HG02981 (cell line): ENCODE measurements at regions not wholly inside any gene's neighbourhood (a gene's known extent, or its start where the extent isn't known, plus 50 kb on each side); places are given as distances from the start of the nearest gene placed in this dataset.
"Not testable (repeated sequence)": the region's sequence is repeated elsewhere in the genome, so short reads cannot be mapped to it uniquely, and the experiment has no call there.

Experiments used
- ATAC-seq: cut with Tn5 transposase; IDR thresholded peaks from one replicate; pipeline ENCODE4 v1.9.1; 2021; ENCODE audit warnings: mild to moderate bottlenecking, moderate library complexity; ENCODE audit not compliant: unreplicated experiment

DNA sequence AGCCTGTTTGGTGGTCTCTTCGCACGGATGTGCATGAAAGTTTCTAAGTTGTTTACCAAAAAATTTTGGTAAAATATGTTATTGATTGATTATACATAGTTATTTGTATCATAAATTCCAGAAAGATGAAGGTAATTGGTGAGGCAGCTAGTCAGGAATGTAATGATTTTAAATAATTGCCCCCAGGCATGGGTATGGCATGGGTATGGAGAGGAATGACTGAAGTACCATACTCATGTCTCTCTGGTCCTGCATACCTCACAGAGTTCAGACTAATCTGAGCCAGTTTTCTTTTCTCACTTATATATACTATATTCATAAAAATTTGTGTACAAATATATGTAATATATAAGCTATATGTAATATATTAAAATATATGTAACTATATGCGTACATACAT, 329.0 kb upstream of the TECRL start:
- no peak for ATAC-seq

DNA sequence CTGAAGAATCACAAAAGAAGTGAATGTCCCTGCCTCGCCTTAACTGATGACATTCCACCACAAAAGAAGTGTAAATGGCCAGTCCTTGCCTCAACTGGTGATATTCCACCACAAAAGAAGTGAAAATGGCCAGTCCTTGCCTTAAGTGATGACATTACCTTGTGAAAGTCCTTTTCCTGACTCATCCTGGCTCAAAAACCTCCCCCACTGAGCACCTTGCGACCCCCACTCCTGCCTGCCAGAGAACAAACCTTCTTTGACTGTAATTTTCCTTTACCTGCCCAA, 328.5 kb upstream of the TECRL start:
- not testable (repeated sequence) for ATAC-seq

DNA sequence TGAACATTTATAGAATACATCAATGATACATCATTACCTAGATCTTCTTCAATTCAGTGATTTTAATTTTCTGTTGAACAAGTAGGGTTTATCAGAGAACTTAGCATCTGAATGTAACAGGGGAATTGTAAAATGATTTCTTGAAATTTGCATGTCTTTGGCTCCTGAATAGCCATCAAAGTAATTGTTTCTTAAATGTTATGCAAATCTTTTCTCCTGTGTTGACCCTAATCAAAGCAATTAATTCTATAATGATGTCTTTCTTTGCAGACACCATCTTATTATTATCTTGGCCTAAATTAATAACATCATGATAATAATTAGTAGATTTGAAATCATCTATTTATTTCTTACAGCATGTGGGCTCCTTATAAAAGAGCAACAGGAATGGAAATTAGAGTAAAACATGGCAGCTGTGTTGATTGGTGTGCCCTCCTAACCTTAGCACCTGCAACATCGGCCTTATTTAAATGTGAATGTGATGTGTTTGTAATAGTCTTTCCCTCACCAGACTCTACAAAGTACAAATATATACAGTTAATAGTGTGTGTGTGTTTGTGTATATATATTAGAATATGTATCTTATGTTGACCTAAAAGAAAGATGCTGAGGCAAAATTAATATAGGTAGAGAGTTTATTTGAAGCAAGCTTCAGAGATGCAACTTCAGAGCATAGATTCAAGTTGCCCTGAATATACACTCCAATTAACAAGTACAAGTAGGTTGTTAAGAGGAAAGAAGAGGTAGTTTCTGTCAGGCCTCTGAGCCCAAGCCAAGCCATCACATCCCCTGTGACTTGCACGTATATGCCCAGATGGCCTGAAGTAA, 328.0 kb upstream of the TECRL start:
- no peak for ATAC-seq

DNA sequence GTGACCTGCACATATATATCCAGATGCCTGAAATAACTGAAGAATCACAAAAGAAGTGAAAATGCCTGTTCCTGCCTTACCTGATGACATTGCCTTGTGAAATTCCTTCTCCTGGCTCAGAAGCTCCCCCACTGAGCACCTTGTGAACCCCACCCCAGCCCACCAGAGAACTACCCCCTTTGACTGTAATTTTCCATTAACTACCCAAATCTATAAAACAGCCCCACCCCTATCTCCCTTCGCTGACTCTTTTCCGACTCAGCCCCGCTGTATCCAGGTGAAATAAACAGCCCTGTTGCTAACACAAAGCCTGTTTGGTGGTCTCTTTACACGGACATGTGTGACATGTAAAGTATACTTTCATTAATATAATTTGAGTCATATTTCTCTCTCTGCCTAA, 320.3 kb upstream of the TECRL start:
- no peak for ATAC-seq

DNA sequence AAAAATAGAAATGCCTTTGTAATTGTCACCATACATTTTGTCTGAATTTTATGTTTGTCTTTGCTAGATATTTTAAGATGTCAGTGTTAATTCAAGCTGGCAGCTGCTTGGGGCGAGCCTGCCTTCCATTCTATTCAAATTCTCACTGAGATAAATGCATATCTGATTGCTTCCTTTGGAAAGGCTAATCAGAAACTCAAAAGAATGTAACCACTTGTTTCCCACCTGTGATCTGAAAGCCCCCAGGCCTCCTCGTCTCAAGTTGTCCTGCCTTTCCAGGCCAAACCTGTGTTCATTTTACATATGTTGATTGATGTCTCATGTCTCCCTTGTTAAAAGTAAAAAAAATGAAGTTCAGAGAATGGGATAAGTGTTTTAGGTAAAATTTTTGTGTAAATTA, 318.7 kb upstream of the TECRL start:
- no peak for ATAC-seq

DNA sequence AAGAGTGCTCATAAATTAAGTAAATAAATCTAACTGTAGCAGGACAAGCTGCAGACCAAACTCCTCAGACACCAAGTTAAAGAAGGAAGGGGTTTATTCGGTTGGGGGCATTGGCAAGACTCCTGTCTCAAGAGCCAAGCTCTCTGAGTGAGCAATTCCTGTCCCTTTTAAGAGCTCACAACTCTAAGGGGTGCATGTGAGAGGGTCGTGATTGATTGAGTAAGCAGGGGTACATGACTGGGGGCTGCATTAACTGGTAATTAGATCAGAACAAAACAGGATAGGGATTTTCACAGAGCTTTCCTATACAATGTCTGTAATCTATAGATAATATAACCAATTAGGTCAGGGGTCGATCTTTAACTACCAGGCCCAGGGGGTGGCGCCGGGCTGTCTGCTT, 318.1 kb upstream of the TECRL start:
- ATAC-seq: not testable (repeated sequence)

DNA sequence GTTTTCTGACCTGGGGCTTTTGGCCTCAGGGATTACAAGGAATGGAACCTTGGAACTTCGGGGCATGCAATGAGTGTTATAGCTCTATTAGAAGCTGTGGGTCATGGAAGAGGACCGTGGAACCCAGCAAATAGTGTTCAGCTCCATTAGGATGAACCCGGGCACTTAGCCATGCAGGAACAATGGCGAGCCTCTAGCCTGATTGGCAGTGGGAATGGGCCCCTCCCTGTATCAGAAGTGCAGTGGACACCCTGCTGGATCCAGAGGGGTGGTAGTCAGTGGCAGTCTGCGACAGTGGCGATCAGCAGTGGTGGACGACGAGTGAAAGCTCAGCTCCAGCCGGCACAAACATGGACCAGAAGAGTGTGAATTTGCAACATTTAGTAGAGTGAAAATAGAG, 315.4 kb upstream of the TECRL start:
- no peak for ATAC-seq

DNA sequence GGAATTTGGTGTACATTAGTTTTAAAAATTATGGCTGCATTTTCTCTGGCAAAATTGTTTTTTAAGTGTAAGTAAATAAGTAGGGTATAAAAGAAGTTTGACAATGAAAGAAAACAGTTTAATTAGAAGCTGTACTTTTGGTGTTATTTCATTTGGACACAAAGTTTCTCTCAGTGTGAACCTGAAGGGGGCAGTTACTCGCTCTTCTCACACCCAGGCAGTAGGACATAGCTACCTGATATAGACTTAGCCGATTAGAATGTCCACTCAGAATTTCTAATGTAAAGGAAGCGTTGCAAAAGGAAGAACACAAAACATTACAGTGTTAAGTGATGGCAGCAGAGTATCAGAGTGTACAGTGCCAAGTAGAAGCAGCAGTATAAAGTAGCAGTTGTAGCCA, 311.9 kb upstream of the TECRL start:
- ATAC-seq: no peak

DNA sequence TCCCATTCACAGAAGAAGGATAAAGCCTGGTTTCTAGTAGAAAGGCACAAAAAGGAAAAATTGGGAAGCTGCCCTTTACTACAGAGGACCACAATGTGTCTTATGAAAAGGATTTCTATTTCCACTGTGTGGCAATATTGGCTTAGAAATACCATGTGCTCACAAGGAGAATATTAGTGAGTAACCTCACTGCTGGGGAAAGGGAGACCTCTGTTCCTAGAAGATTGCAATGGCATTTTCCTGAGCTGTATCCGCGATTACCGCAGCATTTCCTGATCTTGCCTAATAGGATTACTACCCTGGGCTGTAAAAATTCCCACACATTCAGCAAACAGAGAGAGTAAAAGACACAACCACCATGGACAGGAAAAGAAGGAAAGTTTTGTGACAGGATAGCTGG, 308.8 kb upstream of the TECRL start:
- ATAC-seq: no peak

DNA sequence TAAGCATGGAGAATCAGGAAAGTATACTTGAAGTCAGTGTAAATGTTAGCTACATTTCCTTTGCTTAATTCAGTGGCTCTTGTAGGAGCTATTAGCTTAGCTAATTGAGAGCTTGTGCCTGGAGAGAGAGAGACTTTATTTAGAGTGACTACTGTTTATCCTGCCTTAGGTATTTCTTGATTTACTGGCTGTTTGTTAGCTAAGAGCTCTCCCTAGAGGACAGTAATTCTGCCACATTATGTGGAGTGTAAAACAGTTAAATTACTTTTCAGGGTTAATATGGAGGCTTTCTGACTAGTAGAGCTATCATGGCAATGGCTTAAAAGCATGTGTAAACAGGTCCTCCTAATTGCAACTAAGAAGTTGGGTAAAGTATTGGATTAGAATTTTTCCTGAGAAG, 306.5 kb upstream of the TECRL start:
- no peak for ATAC-seq

DNA sequence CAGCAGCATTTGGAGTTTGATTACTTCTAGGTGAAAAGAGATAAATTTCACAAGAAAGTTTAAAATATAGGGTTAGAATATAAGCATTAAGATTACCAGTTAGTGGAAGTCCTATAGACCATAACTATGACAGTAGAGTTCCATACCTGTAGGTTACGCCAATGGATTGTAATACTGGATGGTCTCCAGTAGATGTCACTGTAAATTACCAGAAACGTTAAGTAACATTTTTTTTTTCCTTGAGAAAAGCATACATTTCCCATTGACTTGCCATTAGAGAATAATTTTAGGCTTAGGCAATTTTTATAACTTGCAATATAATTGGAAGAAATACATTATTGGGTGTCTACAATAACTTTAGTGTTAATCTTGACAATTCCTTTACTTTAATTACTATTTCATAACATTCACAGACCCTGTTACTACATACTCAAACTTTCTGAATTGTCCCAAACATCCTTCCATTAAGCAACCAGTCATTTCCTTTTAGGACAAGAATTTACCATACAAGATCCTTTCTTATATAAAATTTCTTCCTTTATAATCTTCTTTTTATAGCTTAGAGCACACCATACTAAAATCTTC, 304.1 kb upstream of the TECRL start:
- ATAC-seq: peak; percentile 66

DNA sequence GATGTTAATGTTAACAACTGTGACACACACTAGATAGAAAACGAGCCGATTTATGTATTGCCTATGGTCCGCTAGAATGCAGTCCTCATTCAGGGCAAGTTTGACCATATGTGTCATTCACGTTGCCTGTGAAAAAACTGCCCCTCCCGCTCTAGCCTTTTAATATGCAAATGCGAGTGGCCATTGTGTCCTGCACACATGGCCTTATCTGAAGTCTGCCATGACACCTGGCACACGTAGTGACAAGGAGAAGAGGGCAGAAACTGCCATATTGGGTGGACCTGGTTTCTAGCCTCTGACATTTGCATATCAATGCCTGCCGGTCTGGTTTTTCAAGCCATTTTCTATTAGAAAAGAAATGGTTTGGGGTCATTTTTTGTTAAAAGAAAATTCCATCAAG, 303.3 kb upstream of the TECRL start:
- no peak for ATAC-seq

DNA sequence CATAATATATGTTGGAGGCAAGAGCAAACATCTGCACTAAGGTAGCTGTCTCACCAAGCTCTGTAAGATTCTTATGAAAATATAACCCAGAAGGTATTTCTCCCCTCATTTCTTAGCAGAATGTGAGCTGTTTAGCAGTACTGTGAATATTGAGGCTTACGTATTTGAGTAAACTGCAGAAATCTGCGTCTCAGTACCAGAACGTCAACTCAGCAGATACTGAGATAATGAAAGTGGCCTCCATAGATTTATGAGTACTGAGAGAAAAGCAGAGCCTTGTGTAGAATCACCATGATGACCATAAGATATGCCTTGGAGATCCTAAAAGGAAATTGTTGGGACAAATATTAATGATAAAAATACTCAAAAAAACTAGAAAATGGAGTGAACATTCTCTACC, 296.7 kb upstream of the TECRL start:
- no peak for ATAC-seq

DNA sequence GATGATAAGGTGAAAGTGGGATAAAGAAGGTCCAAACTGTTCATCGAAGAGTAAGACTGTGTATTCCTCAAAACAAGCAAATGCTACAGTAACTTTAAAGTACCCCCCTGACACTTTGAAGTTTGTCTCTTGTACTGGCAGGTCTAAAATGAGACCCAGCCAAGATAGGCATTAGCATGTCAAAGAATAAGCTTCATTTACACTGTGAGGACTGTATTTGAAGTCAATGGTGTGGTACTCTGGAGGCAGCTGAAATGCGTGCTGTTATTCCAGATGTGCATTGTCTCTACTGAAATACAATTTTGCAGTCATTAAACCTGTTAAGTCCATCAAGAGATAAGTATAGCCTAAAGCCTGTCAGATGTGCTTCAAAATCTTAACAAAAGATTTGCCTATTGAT, 288.9 kb upstream of the TECRL start:
- no peak for ATAC-seq

DNA sequence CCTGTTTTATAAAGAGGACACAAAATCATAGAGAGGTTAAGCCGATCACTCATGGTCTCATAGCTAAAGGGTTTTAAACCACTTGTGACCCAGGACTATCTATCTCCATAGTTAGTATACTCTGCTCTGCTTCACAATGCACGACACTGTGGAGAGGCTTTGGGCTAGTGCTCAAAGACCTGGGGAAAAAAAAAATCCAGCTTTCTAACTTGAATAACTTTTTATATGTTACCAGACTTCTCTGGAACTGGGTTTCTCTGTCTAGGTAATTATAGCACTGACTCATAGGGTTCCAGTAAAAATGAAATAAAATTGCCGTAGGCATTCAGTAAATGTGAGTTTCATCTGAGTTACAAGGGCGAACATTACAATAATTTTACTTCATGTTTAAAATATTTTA, 273.7 kb upstream of the TECRL start:
- ATAC-seq: no peak

DNA sequence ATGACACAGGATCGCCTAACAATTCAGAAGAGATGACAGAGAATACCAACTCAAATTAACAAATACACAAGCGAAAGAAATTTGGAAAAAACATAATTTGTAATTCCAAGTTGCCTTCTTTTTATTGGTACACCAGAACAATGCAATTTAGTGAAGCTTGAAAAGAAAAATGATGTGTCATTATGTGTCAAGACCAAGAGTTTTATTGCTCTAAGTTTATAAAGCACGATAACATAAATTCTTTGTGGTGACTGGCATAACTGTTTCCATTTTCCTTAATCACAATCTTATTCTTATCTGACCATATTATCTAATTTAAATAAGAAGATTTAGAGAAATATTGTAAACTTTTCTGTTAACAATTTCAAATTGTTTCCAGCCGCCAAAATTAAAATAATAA, 273.2 kb upstream of the TECRL start:
- no peak for ATAC-seq

DNA sequence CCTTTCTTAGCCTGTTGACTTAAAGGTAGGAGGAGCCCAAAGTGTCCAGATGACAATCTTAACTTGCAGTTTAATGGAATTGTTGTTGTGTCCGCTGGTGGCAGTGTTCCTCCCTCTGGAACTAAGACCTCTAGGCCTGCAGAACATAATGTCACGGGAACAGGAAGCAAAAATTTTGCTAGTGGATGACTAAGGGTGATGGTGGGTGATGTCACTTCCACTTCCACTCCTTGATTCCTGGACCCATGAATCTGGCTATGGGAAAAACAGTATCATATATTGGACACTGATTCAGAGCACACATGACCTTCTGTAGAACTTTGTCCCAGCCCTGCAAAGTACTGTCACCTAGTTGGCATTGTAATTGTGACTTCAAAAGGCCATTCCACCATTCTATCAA, 263.9 kb upstream of the TECRL start:
- ATAC-seq: not testable (repeated sequence)

DNA sequence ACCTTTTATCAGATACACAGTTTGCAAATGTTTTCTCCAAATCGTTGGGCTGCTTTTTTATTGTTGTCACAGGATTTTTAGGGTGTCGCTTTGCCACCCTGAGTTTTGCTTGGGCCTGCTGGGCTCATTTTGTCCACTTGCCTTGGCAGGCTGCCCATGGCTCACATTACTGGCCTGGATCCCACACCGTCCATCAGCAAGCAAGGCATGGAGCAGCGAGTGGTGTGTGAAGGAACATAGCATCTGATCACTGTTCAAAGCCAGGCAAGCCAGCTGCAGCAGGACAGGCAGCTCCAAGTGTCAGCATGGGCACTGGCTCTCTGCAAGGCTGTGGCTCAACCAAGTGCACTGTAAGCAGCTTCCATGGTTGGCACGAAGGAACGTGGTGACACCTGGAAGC, 261.4 kb upstream of the TECRL start:
- ATAC-seq: no peak

DNA sequence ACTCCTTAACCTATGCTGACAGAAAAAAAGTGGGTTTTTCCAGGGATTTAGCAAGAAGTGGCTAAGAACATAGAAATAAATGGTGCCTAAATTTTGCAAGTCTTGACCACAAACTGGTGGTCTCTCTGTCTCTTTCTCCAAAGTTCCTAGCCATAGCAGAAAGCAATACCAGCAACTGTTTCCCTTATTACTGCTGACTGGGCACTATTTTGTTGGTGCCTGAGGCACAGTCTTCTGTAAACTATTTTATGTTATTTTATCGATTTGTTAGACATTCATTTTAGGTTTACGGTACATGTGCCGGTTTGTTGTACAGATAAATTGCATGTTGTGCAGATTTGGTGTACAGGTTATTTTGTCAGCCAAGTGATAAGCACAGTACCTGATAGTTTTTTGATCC, 234.6 kb upstream of the TECRL start:
- ATAC-seq: no peak

DNA sequence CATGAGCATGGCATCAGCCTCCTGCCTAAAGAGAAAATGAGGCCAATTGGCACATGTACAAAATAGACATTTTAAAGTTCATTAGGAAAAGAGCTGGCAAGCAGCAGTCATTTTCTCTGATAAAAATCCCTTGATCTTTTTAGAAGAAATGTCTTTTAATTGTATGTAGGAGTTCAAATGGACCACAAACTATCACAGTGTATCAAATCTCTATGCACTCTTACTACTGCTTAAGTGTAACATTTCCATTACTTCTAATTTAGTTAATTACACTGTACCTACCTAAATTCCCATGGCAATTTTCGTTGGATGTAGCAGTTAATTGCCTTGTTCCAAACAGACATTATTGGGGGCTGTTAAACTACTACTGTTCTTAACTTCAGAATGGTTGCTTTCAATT, 233.7 kb upstream of the TECRL start:
- no peak for ATAC-seq

DNA sequence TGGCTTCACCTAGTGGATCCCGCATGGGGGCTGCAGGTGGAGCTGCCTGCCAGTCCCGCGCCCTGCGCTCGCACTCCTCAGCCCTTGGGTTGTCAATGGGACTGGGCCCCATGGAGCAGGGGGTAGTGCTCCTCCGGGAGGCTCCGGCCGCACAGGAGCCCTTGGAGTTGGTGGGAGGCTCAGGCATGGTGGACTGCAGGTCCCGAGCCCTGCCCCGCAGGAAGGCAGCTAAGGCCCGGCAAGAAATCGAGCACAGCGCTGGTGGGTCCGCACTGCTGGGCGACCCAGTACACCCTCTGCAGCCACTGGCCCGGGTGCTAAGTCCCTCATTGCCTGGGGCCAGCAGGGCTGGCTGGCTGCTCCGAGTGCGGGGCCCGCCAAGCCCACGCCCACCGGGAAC, 231.2 kb upstream of the TECRL start:
- ATAC-seq: not testable (repeated sequence)

DNA sequence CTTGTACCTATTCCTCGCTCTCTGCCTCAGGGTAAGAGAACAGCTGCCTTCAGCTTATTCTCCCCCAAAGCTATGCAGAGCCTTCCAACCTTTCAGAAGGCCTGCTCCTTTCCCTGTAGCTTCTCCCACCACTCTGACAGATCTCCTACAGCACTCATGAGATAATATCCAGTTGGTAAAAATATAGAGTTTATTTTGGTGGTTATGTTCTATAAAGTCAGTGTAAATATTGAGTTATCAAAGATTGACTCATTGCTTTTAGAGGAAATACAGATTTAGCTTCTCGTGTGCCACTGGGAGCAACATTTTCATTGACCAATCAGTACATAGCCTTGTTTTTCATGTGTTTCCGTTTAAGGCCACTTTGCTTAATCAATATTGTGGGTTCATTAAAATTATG, 216.2 kb upstream of the TECRL start:
- no peak for ATAC-seq

DNA sequence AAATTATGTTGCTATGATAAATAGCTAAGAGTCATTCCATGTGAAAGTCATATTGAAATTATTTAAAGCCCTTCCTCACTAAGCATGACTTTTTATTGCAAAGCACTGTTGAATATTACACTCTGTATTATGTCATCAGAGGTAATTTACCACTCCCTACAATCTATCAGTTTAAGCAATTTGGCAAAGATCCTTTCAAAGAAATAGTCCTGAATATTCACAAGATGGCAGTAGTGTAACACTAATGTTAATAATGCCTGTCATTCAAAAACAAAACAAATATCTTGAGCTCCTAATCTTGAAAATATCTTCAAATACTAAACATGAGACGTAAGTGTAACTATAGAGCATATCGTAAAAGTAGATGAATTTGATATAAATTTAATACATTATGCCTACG, 208.6 kb upstream of the TECRL start:
- no peak for ATAC-seq
